ENCODE measurements at regions not wholly inside any gene's neighbourhood (a gene's known extent, or its start where the extent isn't known, plus 50 kb on each side); places are given as distances from the start of the nearest gene placed in this dataset.
"Not testable (repeated sequence)": the region's sequence is repeated elsewhere in the genome, so short reads cannot be mapped to it uniquely, and the experiment has no call there.

- H2AFZ ChIP-seq (ENCODE audit: low read depth, low read length, poor library complexity, severe bottlenecking); H3K9me2 ChIP-seq (ENCODE audit: insufficient read depth); H3K27me3 ChIP-seq (ENCODE audit: insufficient read depth, low read length); H3K27ac ChIP-seq (ENCODE audit: low read depth, low read length); H4K20me1 ChIP-seq (ENCODE audit: insufficient read depth); H3K36me3 ChIP-seq (ENCODE audit: control insufficient read depth in 1 of 2, insufficient read depth in 2 of 2, low read length in 2 of 2); H3K4me3 ChIP-seq (replicated peaks in 1 of 2; ENCODE audit: low read depth in 1 of 2, low read length in 2 of 2); H3K9ac ChIP-seq (ENCODE audit: low read length); H3K79me2 ChIP-seq (ENCODE audit: insufficient read depth, low read length); CTCF ChIA-PET; H3K4me1 ChIP-seq (ENCODE audit: control insufficient read depth in 1 of 2, insufficient read depth in 2 of 2, low read length in 2 of 2); H3K4me2 ChIP-seq (ENCODE audit: low read length); ATAC-seq; BruUV-seq (replicated peaks); POLR2A ChIA-PET; intact Hi-C loops (cut with micrococcal nuclease); DNase-seq (ENCODE audit: low read depth, low spot score); H3K9me3 ChIP-seq (ENCODE audit: control insufficient read depth in 1 of 2, insufficient read depth in 1 of 2, low read depth in 1 of 2, low read length in 2 of 2); RAD21 ChIA-PET (ENCODE audit: low non-redundant PET in 1 of 2, low total read pairs in 2 of 2, uncharacterized antibody in 2 of 2, unreplicated experiment in 2 of 2): not testable (repeated sequence)
Measured at GRCh38 chr7:65508581-65509367, 135.1 kb downstream of the ZNF92 start.

GRCh38 chr7:65509368-65510186 lies 135.9 kb downstream of the ZNF92 start:
- no peak overlapping the region for H3K4me2 ChIP-seq (ENCODE audit: low read length)
- H3K27me3 ChIP-seq (ENCODE audit: insufficient read depth, low read length), result no peaks in the 10 kb centered on the region
- BruUV-seq (replicated peaks), result no TSS peak
- DNase-seq (ENCODE audit: low read depth, low spot score) (no peak), ATAC-seq (no peak)
- no peaks in the 10 kb centered on the region for H3K9me2 ChIP-seq (ENCODE audit: insufficient read depth)
- POLR2A ChIA-PET, result no interaction called here
- no peak overlapping the region for H3K4me3 ChIP-seq (replicated peaks in 1 of 2; ENCODE audit: low read depth in 1 of 2, low read length in 2 of 2)
- no peaks in the 10 kb centered on the region for H3K79me2 ChIP-seq (ENCODE audit: insufficient read depth, low read length)
- H3K9me3 ChIP-seq (ENCODE audit: control insufficient read depth in 1 of 2, insufficient read depth in 1 of 2, low read depth in 1 of 2, low read length in 2 of 2), result no peaks in the 10 kb centered on the region
- no peak overlapping the region for H3K9ac ChIP-seq (ENCODE audit: low read length)
- CTCF ChIA-PET, result interaction anchor here (0.5 kb wide), 1 partner anchor 9 kb away, joined by 3 read pairs; no protein-coding TSS in a partner anchor
- H3K36me3 ChIP-seq (ENCODE audit: control insufficient read depth in 1 of 2, insufficient read depth in 2 of 2, low read length in 2 of 2), result no peaks in the 10 kb centered on the region
- no peak overlapping the region for H3K27ac ChIP-seq (ENCODE audit: low read depth, low read length)
- intact Hi-C loops (cut with micrococcal nuclease), result loop anchor here (10.0 kb wide), 1 partner anchor 55 kb away; no protein-coding TSS in a partner anchor
- RAD21 ChIA-PET (ENCODE audit: low non-redundant PET in 1 of 2, low total read pairs in 2 of 2, uncharacterized antibody in 2 of 2, unreplicated experiment in 2 of 2), result no interaction called here
- no peaks in the 10 kb centered on the region for H4K20me1 ChIP-seq (ENCODE audit: insufficient read depth)
- H3K4me1 ChIP-seq (ENCODE audit: control insufficient read depth in 1 of 2, insufficient read depth in 2 of 2, low read length in 2 of 2), result no peaks in the 10 kb centered on the region
- H2AFZ ChIP-seq (ENCODE audit: low read depth, low read length, poor library complexity, severe bottlenecking), result no peak overlapping the region
- TF ChIP-seq TCF7L2 (IDR thresholded peaks at IDR 0.05; ENCODE audit: borderline replicate concordance, extremely low read depth, insufficient read depth, insufficient read length) (no peak), POLR2AphosphoS5 (IDR thresholded peaks at IDR 0.05; ENCODE audit: low read depth, low read length) (no peak), SRF (IDR thresholded peaks at IDR 0.05; ENCODE audit: low read depth) (no peak), EGR1 (IDR thresholded peaks at IDR 0.05; ENCODE audit: low read depth) (no peak), ELF1 (IDR thresholded peaks at IDR 0.05; ENCODE audit: borderline replicate concordance, low read depth) (no peak), ZFX (IDR thresholded peaks at IDR 0.05) (no peak), JUND (IDR thresholded peaks at IDR 0.05) (no peak), FOSL1 (IDR thresholded peaks at IDR 0.05; ENCODE audit: low read depth) (no peak), EZH2 (IDR thresholded peaks at IDR 0.05) (no peak), CBX3 (IDR thresholded peaks at IDR 0.05; ENCODE audit: low read depth) (no peak)
- TF ChIP-seq, protein P1, sequence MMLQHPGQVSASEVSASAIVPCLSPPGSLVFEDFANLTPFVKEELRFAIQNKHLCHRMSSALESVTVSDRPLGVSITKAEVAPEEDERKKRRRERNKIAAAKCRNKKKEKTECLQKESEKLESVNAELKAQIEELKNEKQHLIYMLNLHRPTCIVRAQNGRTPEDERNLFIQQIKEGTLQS (IDR thresholded peaks at IDR 0.05), result no peak

DNA sequence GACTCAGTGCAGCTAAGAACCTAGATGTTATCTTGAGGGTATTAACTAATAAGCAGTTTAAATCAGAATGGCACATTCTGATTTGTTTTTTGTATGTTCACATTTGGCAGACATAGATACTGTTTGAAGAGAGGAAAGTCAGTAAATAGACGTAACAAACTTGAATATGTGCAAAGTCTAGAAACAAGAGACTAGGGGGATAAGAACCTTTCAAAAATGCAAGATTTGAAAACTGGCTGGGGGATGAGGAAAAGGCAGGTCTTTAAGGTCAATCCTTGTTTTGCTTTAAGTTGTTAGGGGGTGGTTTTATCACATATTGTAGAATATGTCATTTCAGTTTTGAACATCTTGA lies 136.5 kb downstream of the ZNF92 start:
- RAD21 ChIA-PET (ENCODE audit: low non-redundant PET in 1 of 2, low total read pairs in 2 of 2, uncharacterized antibody in 2 of 2, unreplicated experiment in 2 of 2); H3K4me1 ChIP-seq (ENCODE audit: control insufficient read depth in 1 of 2, insufficient read depth in 2 of 2, low read length in 2 of 2); BruUV-seq (replicated peaks); POLR2A ChIA-PET; DNase-seq (ENCODE audit: low read depth, low spot score); H3K4me3 ChIP-seq (replicated peaks in 1 of 2; ENCODE audit: low read depth in 1 of 2, low read length in 2 of 2); H3K27me3 ChIP-seq (ENCODE audit: insufficient read depth, low read length); H3K9ac ChIP-seq (ENCODE audit: low read length); H2AFZ ChIP-seq (ENCODE audit: low read depth, low read length, poor library complexity, severe bottlenecking); ATAC-seq; H3K36me3 ChIP-seq (ENCODE audit: control insufficient read depth in 1 of 2, insufficient read depth in 2 of 2, low read length in 2 of 2); H3K9me2 ChIP-seq (ENCODE audit: insufficient read depth); H4K20me1 ChIP-seq (ENCODE audit: insufficient read depth); H3K9me3 ChIP-seq (ENCODE audit: control insufficient read depth in 1 of 2, insufficient read depth in 1 of 2, low read depth in 1 of 2, low read length in 2 of 2); H3K27ac ChIP-seq (ENCODE audit: low read depth, low read length); H3K79me2 ChIP-seq (ENCODE audit: insufficient read depth, low read length); CTCF ChIA-PET; H3K4me2 ChIP-seq (ENCODE audit: low read length): not testable (repeated sequence)
- intact Hi-C loops (cut with micrococcal nuclease), result loop anchor here (10.0 kb wide), 1 partner anchor 55 kb away; no protein-coding TSS in a partner anchor

Data from HCT116 (cell line).